ENCODE measurements at regions not wholly inside any gene's neighbourhood (a gene's known extent, or its start where the extent isn't known, plus 50 kb on each side); places are given as distances from the start of the nearest gene placed in this dataset.
"Not testable (repeated sequence)": the region's sequence is repeated elsewhere in the genome, so short reads cannot be mapped to it uniquely, and the experiment has no call there.

DNA sequence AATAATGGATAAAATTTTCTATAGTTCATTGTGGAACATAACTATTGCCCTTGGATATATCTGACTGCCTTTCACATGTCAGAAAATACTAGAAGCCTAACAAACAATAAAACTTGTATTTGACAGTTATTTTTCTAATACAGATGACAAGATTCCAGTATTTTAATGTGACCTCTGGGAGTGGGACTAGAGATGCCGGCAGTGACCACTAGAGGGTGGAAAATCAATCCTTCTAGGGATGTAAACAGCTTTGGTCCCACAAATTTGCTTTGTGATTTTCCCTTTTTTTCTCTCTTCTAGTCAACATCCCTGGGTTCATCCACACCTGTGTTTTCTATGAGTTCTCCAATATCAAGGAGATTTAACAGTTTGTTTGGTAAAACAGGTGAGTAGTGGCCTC, 813.7 kb downstream of the SPATA31A1 start:
- H3K4me2 ChIP-seq (replicated peaks; ENCODE audit: extremely low read depth, low read length, poor library complexity, severe bottlenecking); H2AFZ ChIP-seq (ENCODE audit: insufficient read depth, low read depth, low read length, poor library complexity, severe bottlenecking); H3K27me3 ChIP-seq (ENCODE audit: control insufficient read depth in 2 of 2, insufficient read depth in 2 of 2, low read length in 2 of 2); H3K9me3 ChIP-seq (replicated peaks in 1 of 2; ENCODE audit: control insufficient read depth in 1 of 2, insufficient read depth in 1 of 2, low read length in 2 of 2); H4K20me1 ChIP-seq (ENCODE audit: insufficient read depth, low read length); H3K79me2 ChIP-seq (ENCODE audit: insufficient read depth, low read length); H3K4me1 Mint-ChIP-seq; H3K4me3 ChIP-seq (replicated peaks in 1 of 3; ENCODE audit: low read depth in 2 of 3, low read length in 3 of 3); H3K27ac ChIP-seq (ENCODE audit: low read depth in 1 of 2, low read length in 2 of 2); intact Hi-C loops (cut with micrococcal nuclease); H3K36me3 ChIP-seq (replicated peaks in 1 of 2; ENCODE audit: control insufficient read depth in 1 of 2, insufficient read depth in 2 of 2, low read length in 2 of 2); H3K27ac Mint-ChIP-seq; H3K4me1 ChIP-seq (ENCODE audit: control insufficient read depth in 1 of 2, insufficient read depth in 2 of 2, low read length in 2 of 2); DNase-seq; H3K27me3 Mint-ChIP-seq (ENCODE audit: low read depth in 3 of 3); H3K9ac ChIP-seq (ENCODE audit: insufficient read depth, low read length, poor library complexity, severe bottlenecking); H3K4me3 Mint-ChIP-seq; H3K36me3 Mint-ChIP-seq; H3K9me3 Mint-ChIP-seq: not testable (repeated sequence)
- WGBS (ENCODE audit: insufficient coverage), result no CpG with 5 or more reads among the region's 1 CpG

DNA sequence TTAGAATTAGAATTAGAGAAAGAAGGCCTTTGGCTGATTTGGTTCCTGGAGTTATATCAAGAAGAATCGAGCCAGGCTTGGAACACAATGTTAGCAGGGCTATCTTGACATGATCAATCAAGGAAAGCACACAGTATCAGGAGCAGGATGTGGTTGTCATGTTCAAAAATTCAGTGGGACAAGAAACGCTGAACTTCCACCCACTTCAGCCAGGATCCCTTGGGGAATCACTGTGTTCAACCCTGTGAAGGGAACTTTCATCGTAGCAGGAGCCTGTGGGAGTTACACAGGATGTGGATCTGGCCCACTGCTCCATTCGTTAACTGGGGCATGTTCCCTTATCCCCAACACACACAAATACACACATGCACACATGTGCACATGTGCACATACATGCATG, 817.8 kb downstream of the SPATA31A1 start:
- H4K20me1 ChIP-seq (ENCODE audit: insufficient read depth, low read length); H3K36me3 ChIP-seq (replicated peaks in 1 of 2; ENCODE audit: control insufficient read depth in 1 of 2, insufficient read depth in 2 of 2, low read length in 2 of 2); H3K27me3 ChIP-seq (ENCODE audit: control insufficient read depth in 2 of 2, insufficient read depth in 2 of 2, low read length in 2 of 2); H3K9me3 ChIP-seq (replicated peaks in 1 of 2; ENCODE audit: control insufficient read depth in 1 of 2, insufficient read depth in 1 of 2, low read length in 2 of 2); H3K4me2 ChIP-seq (replicated peaks; ENCODE audit: extremely low read depth, low read length, poor library complexity, severe bottlenecking); H3K4me1 Mint-ChIP-seq; intact Hi-C loops (cut with micrococcal nuclease); H3K4me3 ChIP-seq (replicated peaks in 1 of 3; ENCODE audit: low read depth in 2 of 3, low read length in 3 of 3); H3K36me3 Mint-ChIP-seq; DNase-seq; H3K9me3 Mint-ChIP-seq; H3K27me3 Mint-ChIP-seq (ENCODE audit: low read depth in 3 of 3); H2AFZ ChIP-seq (ENCODE audit: insufficient read depth, low read depth, low read length, poor library complexity, severe bottlenecking); H3K27ac Mint-ChIP-seq; H3K4me3 Mint-ChIP-seq; H3K79me2 ChIP-seq (ENCODE audit: insufficient read depth, low read length); H3K27ac ChIP-seq (ENCODE audit: low read depth in 1 of 2, low read length in 2 of 2); H3K4me1 ChIP-seq (ENCODE audit: control insufficient read depth in 1 of 2, insufficient read depth in 2 of 2, low read length in 2 of 2); H3K9ac ChIP-seq (ENCODE audit: insufficient read depth, low read length, poor library complexity, severe bottlenecking): not testable (repeated sequence)
- WGBS (ENCODE audit: insufficient coverage), result no CpG with 5 or more reads among the region's 4 CpGs

DNA sequence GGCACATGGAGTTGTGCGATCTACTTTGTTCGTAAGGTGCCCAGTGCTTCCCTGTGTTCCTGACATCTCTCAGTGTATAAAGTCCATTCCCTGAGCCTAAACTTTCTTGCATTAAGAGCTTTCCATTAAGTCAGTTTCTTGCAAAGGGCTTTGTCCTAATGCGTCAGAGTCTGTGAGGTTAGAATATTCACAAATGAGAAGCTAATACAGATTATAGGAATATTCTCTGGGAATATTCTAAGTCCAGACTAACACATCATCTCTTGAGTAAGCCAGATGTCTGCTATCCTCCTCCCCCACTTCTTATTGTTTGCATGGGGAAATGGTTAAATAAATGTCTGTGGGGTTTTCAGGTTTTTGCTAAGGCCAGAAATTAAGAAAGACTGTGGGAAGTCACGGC, 818.6 kb downstream of the SPATA31A1 start:
- H3K4me2 ChIP-seq (replicated peaks; ENCODE audit: extremely low read depth, low read length, poor library complexity, severe bottlenecking); H2AFZ ChIP-seq (ENCODE audit: insufficient read depth, low read depth, low read length, poor library complexity, severe bottlenecking); intact Hi-C loops (cut with micrococcal nuclease); H3K4me3 Mint-ChIP-seq; H3K4me1 ChIP-seq (ENCODE audit: control insufficient read depth in 1 of 2, insufficient read depth in 2 of 2, low read length in 2 of 2); H3K27me3 ChIP-seq (ENCODE audit: control insufficient read depth in 2 of 2, insufficient read depth in 2 of 2, low read length in 2 of 2); H4K20me1 ChIP-seq (ENCODE audit: insufficient read depth, low read length); H3K27ac Mint-ChIP-seq; H3K9me3 ChIP-seq (replicated peaks in 1 of 2; ENCODE audit: control insufficient read depth in 1 of 2, insufficient read depth in 1 of 2, low read length in 2 of 2); H3K9me3 Mint-ChIP-seq; H3K36me3 Mint-ChIP-seq; H3K27ac ChIP-seq (ENCODE audit: low read depth in 1 of 2, low read length in 2 of 2); H3K4me3 ChIP-seq (replicated peaks in 1 of 3; ENCODE audit: low read depth in 2 of 3, low read length in 3 of 3); H3K4me1 Mint-ChIP-seq; H3K36me3 ChIP-seq (replicated peaks in 1 of 2; ENCODE audit: control insufficient read depth in 1 of 2, insufficient read depth in 2 of 2, low read length in 2 of 2); DNase-seq; H3K79me2 ChIP-seq (ENCODE audit: insufficient read depth, low read length); H3K27me3 Mint-ChIP-seq (ENCODE audit: low read depth in 3 of 3); H3K9ac ChIP-seq (ENCODE audit: insufficient read depth, low read length, poor library complexity, severe bottlenecking): not testable (repeated sequence)
- no CpG with 5 or more reads among the region's 4 CpGs for WGBS (ENCODE audit: insufficient coverage)

DNA sequence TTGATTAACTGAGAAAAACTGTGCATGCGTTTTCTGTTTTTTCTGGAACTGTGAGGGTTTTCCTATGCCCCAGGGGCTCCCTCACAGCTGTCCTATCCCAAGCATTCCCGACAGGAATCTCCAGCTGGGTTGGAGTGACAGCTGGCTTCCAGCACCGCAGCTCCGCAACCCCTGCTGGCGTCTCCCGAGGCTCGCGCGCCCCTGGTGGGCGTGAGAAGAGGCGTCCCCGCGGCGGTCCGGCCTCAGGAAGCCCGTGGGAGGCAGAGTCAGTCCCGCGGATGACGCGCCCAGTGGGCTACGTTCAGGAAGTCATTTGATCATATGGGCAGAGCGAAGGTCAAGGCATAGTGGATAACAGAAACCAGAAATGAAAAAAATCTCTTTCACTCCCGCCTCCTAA, 821.9 kb downstream of the SPATA31A1 start:
- H3K36me3 Mint-ChIP-seq; H3K4me3 ChIP-seq (replicated peaks in 1 of 3; ENCODE audit: low read depth in 2 of 3, low read length in 3 of 3); H3K9me3 Mint-ChIP-seq; intact Hi-C loops (cut with micrococcal nuclease); DNase-seq; H3K4me3 Mint-ChIP-seq; H3K27me3 ChIP-seq (ENCODE audit: control insufficient read depth in 2 of 2, insufficient read depth in 2 of 2, low read length in 2 of 2); H3K4me1 ChIP-seq (ENCODE audit: control insufficient read depth in 1 of 2, insufficient read depth in 2 of 2, low read length in 2 of 2); H3K9ac ChIP-seq (ENCODE audit: insufficient read depth, low read length, poor library complexity, severe bottlenecking); H3K27me3 Mint-ChIP-seq (ENCODE audit: low read depth in 3 of 3); H3K4me1 Mint-ChIP-seq; H3K36me3 ChIP-seq (replicated peaks in 1 of 2; ENCODE audit: control insufficient read depth in 1 of 2, insufficient read depth in 2 of 2, low read length in 2 of 2); H3K27ac ChIP-seq (ENCODE audit: low read depth in 1 of 2, low read length in 2 of 2); H2AFZ ChIP-seq (ENCODE audit: insufficient read depth, low read depth, low read length, poor library complexity, severe bottlenecking); H3K4me2 ChIP-seq (replicated peaks; ENCODE audit: extremely low read depth, low read length, poor library complexity, severe bottlenecking); H3K9me3 ChIP-seq (replicated peaks in 1 of 2; ENCODE audit: control insufficient read depth in 1 of 2, insufficient read depth in 1 of 2, low read length in 2 of 2); H3K79me2 ChIP-seq (ENCODE audit: insufficient read depth, low read length); H4K20me1 ChIP-seq (ENCODE audit: insufficient read depth, low read length); H3K27ac Mint-ChIP-seq: not testable (repeated sequence)
- WGBS (ENCODE audit: insufficient coverage), result no CpG with 5 or more reads among the region's 23 CpGs

DNA sequence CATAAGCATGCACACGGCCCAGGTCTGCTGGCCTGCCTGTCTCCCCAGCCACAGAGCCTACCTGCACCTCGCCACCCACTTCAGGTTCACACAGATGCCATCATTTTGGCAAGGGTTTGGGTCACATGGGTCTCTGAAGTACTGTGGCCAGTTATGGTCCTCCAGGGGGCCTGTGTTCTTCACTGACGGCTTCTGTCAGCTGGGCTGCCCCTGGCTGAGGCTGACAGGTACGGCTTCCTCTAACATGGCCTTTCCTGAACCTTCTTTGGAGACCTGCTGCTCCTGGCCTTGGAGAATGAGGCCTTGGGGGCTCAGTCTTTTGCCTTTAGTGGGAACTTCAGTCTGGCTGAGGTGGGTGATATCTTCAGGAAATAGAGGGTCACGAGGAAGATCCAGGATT, 835.9 kb downstream of the SPATA31A1 start:
- H3K4me3 ChIP-seq (replicated peaks in 1 of 3; ENCODE audit: low read depth in 2 of 3, low read length in 3 of 3); H3K4me1 Mint-ChIP-seq; H3K36me3 Mint-ChIP-seq; H3K36me3 ChIP-seq (replicated peaks in 1 of 2; ENCODE audit: control insufficient read depth in 1 of 2, insufficient read depth in 2 of 2, low read length in 2 of 2); H3K9ac ChIP-seq (ENCODE audit: insufficient read depth, low read length, poor library complexity, severe bottlenecking); H3K9me3 Mint-ChIP-seq; H2AFZ ChIP-seq (ENCODE audit: insufficient read depth, low read depth, low read length, poor library complexity, severe bottlenecking); H3K4me2 ChIP-seq (replicated peaks; ENCODE audit: extremely low read depth, low read length, poor library complexity, severe bottlenecking); intact Hi-C loops (cut with micrococcal nuclease); H3K9me3 ChIP-seq (replicated peaks in 1 of 2; ENCODE audit: control insufficient read depth in 1 of 2, insufficient read depth in 1 of 2, low read length in 2 of 2); H3K79me2 ChIP-seq (ENCODE audit: insufficient read depth, low read length); H3K27ac Mint-ChIP-seq; H3K4me1 ChIP-seq (ENCODE audit: control insufficient read depth in 1 of 2, insufficient read depth in 2 of 2, low read length in 2 of 2); H3K27me3 Mint-ChIP-seq (ENCODE audit: low read depth in 3 of 3); H3K27me3 ChIP-seq (ENCODE audit: control insufficient read depth in 2 of 2, insufficient read depth in 2 of 2, low read length in 2 of 2); H3K27ac ChIP-seq (ENCODE audit: low read depth in 1 of 2, low read length in 2 of 2); H3K4me3 Mint-ChIP-seq; DNase-seq; H4K20me1 ChIP-seq (ENCODE audit: insufficient read depth, low read length): not testable (repeated sequence)
- no CpG with 5 or more reads among the region's 5 CpGs for WGBS (ENCODE audit: insufficient coverage)
